ENCODE measurements at regions not wholly inside any gene's neighbourhood (a gene's known extent, or its start where the extent isn't known, plus 50 kb on each side); places are given as distances from the start of the nearest gene placed in this dataset.

DNA sequence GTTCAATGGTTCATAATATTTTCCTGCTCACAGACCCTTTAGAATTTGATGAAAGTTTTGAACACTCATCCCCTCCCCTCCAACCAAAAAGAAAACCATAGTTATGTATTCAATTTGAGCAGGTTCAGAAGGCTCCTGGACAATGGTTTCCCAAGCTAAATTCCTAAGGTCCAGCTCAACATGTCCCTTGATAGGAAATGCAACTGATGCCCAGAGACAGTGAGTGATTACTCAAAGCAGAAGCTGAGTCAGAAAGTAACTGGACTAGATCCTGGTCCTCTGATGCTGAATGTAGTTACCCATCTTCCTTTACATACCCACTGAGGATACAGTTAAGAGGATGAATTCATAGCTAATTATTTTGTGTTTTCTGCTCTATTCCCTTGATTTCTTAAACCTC lies 218.9 kb upstream of the NCKAP5 start:
- Mint-ChIP-seq H3K36me3 (no peaks in the 10 kb centered on the region), H3K9me3 (ENCODE audit: low read depth) (no peaks in the 10 kb centered on the region), H3K4me3 (no peak overlapping the region), H3K27me3 (peaks cover 8% of the 10 kb centered on the region), H3K4me1 (ENCODE audit: low read depth) (no peaks in the 10 kb centered on the region), H3K27ac (no peak overlapping the region)

DNA sequence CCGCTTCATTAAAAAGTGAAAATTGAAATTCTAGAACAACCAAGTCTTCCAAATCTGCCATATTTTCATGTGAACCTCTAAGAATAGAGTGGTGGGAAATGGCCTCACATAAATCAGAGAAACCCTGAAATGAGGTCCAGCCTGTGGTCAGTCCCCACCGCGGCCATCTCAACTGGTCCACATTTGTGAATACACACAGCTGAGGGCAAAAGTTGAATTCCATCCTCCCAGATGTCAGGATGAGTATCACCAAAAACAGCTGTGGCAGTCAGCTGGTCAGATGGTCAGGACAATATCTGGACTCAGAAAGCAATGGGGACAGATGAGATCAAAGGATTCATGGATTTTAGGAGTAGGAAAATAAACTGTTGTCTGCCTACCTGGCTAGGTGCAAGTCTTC lies 219.4 kb upstream of the NCKAP5 start:
- Mint-ChIP-seq H3K27ac (no peak overlapping the region), H3K4me1 (ENCODE audit: low read depth) (no peaks in the 10 kb centered on the region), H3K4me3 (no peak overlapping the region), H3K27me3 (peaks cover 5% of the 10 kb centered on the region), H3K9me3 (ENCODE audit: low read depth) (no peaks in the 10 kb centered on the region), H3K36me3 (no peaks in the 10 kb centered on the region)

DNA sequence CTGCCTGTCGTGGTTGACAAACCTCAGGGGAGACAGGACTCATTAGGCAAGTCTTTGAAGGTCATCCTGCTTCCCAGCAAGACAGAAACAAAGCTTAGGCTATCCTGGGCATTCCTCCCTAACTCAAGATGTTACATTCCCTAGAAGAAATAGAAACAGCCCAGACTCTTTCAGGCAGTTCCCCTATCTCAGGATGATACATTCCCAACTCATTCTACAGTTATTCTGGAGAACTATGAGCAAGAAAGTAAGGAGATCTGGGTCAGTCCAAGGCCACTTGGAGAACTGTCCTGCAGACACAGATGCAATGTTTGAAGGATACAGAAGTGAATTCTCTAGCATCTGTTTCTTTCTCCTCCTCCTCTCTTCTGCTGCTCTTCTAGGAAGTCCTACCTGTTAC lies 220.1 kb upstream of the NCKAP5 start:
- Mint-ChIP-seq H3K27ac (no peak overlapping the region), H3K27me3 (peaks cover 5% of the 10 kb centered on the region), H3K4me3 (no peak overlapping the region), H3K4me1 (ENCODE audit: low read depth) (no peaks in the 10 kb centered on the region), H3K36me3 (no peaks in the 10 kb centered on the region), H3K9me3 (ENCODE audit: low read depth) (peaks cover 4% of the 10 kb centered on the region)

DNA sequence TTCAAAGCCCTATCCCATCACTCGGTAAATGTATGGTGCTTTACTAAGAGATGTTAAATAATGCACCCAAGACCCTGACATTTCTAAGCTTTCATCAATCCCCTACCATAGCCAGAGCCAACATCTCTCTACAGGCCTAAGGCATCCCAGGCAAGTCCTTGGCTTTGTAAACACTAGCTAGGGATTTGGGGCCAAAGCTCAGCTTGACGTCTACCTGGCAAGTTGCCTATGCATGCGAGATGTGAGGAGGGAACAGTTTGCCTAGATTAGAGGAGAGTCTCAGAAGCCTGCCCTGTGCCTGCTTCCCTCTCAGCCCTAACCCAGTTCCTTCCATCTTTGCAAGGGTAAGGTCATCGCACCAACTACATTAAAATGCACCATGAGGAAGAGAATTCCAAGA lies 221.5 kb upstream of the NCKAP5 start:
- H3K27me3 Mint-ChIP-seq, result peaks cover 5% of the 10 kb centered on the region
- H3K36me3 Mint-ChIP-seq, result no peaks in the 10 kb centered on the region
- peaks cover 14% of the 10 kb centered on the region for H3K9me3 Mint-ChIP-seq (ENCODE audit: low read depth)
- H3K4me3 Mint-ChIP-seq, result no peak overlapping the region
- H3K4me1 Mint-ChIP-seq (ENCODE audit: low read depth), result no peaks in the 10 kb centered on the region
- H3K27ac Mint-ChIP-seq, result no peak overlapping the region

DNA sequence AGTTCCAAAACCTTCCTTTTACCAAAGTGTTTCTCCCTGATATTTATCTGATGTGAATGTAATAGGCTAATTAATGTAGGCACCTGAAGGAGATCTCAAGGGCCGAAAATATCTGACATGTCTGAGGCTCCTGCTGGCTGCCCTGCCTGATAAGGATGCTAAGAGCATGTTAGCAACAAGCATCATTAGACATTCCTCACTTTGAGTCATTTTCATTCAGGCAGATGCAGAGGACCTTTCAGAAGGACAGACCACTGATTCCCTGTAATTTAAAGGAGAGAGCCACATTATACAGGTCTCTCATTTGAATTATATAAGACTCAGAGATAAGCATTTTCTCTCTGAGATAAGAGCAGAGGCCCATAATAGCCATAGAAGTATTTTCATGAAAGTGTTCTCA lies 222.4 kb upstream of the NCKAP5 start:
- no peaks in the 10 kb centered on the region for H3K4me1 Mint-ChIP-seq (ENCODE audit: low read depth)
- peaks cover 5% of the 10 kb centered on the region for H3K27me3 Mint-ChIP-seq
- H3K4me3 Mint-ChIP-seq, result no peak overlapping the region
- H3K9me3 Mint-ChIP-seq (ENCODE audit: low read depth), result peaks cover 14% of the 10 kb centered on the region
- H3K27ac Mint-ChIP-seq, result no peak overlapping the region
- H3K36me3 Mint-ChIP-seq, result no peaks in the 10 kb centered on the region

DNA sequence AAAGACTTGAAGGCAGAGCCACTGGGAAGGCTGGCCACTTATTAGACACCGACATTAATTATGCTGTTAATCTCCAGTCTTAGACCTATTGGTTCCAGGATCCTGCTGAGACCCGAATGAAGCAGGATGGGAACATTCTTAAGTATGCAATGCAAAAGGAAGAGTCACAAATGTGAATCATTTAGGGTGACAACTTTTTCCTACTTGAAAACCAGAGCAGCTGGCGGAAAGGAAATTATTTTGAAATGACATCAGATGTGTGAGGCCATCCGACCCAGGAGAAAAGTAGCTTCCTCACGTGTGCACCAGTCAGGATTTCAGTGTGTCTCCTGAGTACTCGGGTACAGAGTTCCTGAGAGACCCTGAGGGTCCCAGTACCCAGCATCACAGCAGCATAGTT lies 222.9 kb upstream of the NCKAP5 start:
- H3K36me3 Mint-ChIP-seq, result no peaks in the 10 kb centered on the region
- H3K4me1 Mint-ChIP-seq (ENCODE audit: low read depth), result no peaks in the 10 kb centered on the region
- H3K27me3 Mint-ChIP-seq, result peaks cover 4% of the 10 kb centered on the region
- H3K4me3 Mint-ChIP-seq, result no peak overlapping the region
- H3K27ac Mint-ChIP-seq, result no peak overlapping the region
- peaks cover 14% of the 10 kb centered on the region for H3K9me3 Mint-ChIP-seq (ENCODE audit: low read depth)

DNA sequence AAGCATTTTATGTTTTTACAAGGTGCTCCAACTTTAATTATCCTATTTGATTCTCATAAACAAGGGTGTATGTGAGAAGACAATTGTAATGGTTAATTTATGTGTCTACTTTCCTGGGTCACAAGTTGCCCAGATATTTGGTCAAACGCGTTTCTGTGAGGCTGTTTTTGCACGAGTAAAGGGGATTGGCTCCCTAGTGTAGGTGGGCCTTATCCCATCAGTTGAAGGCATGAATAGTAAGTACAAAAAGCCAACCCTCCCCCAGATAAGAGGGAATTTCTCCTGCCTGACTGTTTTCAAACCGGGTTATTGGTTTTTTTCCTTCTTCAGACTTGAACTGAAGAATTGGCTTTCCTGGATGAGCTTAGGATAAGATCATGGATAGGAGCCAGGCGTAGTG lies 224.0 kb upstream of the NCKAP5 start:
- H3K27ac Mint-ChIP-seq, result no peak overlapping the region
- peaks cover 16% of the 10 kb centered on the region for H3K9me3 Mint-ChIP-seq (ENCODE audit: low read depth)
- no peaks in the 10 kb centered on the region for H3K36me3 Mint-ChIP-seq
- H3K4me1 Mint-ChIP-seq (ENCODE audit: low read depth), result no peaks in the 10 kb centered on the region
- H3K27me3 Mint-ChIP-seq, result peaks cover 4% of the 10 kb centered on the region
- H3K4me3 Mint-ChIP-seq, result no peak overlapping the region

DNA sequence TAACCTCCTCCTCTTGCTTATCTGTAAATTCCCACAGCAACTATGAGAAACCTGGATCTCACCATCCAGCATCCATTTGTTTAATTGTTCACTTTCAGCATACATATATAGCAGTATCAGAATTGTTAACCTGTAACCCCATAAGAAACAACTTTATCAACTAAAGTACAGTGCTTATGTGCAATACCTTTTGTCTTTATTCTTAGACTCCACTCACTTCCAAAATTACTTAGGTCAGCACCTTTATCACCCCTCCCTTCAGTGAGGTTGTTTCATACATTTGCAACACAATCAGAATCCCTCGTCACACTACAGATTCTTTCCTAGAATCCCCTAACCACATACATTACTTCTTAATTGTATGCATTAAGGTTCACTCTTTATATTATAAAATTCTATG lies 225.9 kb upstream of the NCKAP5 start:
- peaks cover 8% of the 10 kb centered on the region for H3K27me3 Mint-ChIP-seq

DNA sequence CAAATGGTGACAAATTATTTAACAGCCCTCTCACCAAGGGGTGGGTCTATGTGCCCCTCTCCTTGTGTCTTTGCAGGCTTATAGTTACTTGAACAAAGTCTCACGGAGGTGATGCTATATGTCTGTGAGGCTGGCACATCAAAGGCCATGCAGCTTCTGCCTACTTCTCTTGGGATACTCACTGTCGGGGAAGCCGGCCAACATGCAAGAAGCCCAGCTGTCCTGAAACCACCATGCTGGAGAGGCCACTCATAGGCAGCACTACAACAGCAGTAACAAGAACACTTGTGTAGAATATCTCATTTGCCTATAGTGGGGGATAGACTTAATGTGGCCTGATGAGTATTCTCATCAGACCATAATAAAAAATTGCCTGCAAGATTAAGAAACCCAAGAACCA lies 233.7 kb upstream of the NCKAP5 start:
- H3K4me3 Mint-ChIP-seq, result no peak overlapping the region
- H3K4me1 Mint-ChIP-seq (ENCODE audit: low read depth), result no peaks in the 10 kb centered on the region
- no peak overlapping the region for H3K27ac Mint-ChIP-seq
- H3K27me3 Mint-ChIP-seq, result peaks cover 22% of the 10 kb centered on the region
- H3K9me3 Mint-ChIP-seq (ENCODE audit: low read depth), result peaks cover 13% of the 10 kb centered on the region
- no peaks in the 10 kb centered on the region for H3K36me3 Mint-ChIP-seq

More for the DNA sequence above, 225.9 kb upstream of the NCKAP5 start:
- H3K36me3 Mint-ChIP-seq, result no peaks in the 10 kb centered on the region
- H3K4me3 Mint-ChIP-seq, result no peak overlapping the region
- H3K27ac Mint-ChIP-seq, result no peak overlapping the region
- no peaks in the 10 kb centered on the region for H3K4me1 Mint-ChIP-seq (ENCODE audit: low read depth)
- peaks cover 27% of the 10 kb centered on the region for H3K9me3 Mint-ChIP-seq (ENCODE audit: low read depth)

DNA sequence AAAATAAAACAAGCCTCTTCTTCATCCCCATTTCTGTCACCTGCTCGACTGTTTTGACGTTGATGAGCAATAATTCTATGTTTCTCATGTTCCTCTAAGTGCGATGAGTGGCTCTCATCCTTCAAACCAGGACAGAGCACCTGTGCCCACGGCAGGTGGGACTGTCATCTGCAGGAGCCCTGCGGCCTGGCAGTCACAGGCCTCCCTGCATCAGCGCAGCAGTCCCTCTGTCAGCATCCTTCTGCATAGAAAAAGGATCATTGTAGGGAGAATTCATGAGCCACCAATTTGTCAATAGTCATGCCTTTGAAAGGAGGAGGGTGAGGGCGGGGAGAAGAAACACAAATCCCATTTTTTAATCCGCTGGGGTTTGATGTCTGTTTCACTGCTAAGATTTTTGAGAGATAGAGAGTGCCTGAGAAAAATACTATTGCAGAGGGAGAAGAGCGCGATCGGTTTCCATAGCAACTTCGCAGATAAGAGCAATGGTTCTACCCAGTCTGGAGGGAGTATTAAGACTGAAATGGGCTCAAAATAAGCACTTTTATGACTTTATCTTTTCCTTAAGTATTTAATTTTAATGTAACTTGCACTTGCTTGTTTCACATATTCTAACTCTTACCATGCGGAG lies 234.3 kb upstream of the NCKAP5 start:
- peaks cover 9% of the 10 kb centered on the region for H3K9me3 Mint-ChIP-seq (ENCODE audit: low read depth)
- no peaks in the 10 kb centered on the region for H3K4me1 Mint-ChIP-seq (ENCODE audit: low read depth)
- H3K4me3 Mint-ChIP-seq, result no peak overlapping the region
- H3K27ac Mint-ChIP-seq, result no peak overlapping the region
- peaks cover 21% of the 10 kb centered on the region for H3K27me3 Mint-ChIP-seq
- no peaks in the 10 kb centered on the region for H3K36me3 Mint-ChIP-seq

DNA sequence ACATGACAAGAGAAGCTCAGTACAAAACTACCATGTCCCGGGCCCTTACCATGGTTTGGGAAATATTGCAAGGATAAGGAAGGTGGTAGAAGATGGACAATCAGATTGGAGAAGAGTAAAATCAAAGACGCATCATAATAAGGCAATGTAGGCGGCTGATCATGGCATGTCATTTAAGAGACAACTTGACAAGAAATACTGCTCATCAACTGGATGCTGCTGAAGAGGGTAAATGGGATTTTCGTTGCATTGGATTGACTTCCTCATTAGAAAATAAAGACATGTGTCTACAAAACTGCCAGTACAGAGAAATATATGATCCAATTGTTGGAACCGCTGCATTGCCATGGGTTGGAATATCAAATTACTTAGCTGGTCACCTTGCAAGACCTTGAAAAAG lies 238.3 kb upstream of the NCKAP5 start:
- no peaks in the 10 kb centered on the region for H3K4me1 Mint-ChIP-seq (ENCODE audit: low read depth)
- H3K27ac Mint-ChIP-seq, result no peak overlapping the region
- peaks cover 9% of the 10 kb centered on the region for H3K27me3 Mint-ChIP-seq
- no peaks in the 10 kb centered on the region for H3K36me3 Mint-ChIP-seq
- H3K9me3 Mint-ChIP-seq (ENCODE audit: low read depth), result peaks cover 7% of the 10 kb centered on the region
- no peak overlapping the region for H3K4me3 Mint-ChIP-seq

DNA sequence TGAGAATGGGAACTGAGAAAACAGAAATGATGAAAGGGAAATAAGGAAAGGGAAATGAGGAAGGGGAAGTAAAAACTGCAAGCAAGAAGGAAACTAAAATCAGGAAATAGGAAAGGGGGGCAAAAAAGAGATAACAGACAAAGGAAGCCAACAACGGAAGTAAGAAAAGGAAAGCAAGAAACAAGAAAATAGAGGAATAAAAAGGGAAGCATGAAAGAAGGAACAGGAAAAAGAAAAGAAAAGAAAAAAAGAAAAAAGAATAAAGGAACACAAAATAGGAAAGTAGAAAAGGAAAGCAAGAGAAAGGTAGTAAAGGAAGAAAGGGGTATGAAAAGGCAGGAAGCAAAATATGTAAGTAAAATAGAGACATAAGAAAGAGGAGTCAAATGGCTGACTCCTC lies 241.2 kb upstream of the NCKAP5 start:
- H3K4me3 Mint-ChIP-seq, result no peak overlapping the region
- no peaks in the 10 kb centered on the region for H3K4me1 Mint-ChIP-seq (ENCODE audit: low read depth)
- no peak overlapping the region for H3K27ac Mint-ChIP-seq
- H3K9me3 Mint-ChIP-seq (ENCODE audit: low read depth), result peaks cover 7% of the 10 kb centered on the region
- H3K36me3 Mint-ChIP-seq, result no peaks in the 10 kb centered on the region
- H3K27me3 Mint-ChIP-seq, result peaks cover 1% of the 10 kb centered on the region

DNA sequence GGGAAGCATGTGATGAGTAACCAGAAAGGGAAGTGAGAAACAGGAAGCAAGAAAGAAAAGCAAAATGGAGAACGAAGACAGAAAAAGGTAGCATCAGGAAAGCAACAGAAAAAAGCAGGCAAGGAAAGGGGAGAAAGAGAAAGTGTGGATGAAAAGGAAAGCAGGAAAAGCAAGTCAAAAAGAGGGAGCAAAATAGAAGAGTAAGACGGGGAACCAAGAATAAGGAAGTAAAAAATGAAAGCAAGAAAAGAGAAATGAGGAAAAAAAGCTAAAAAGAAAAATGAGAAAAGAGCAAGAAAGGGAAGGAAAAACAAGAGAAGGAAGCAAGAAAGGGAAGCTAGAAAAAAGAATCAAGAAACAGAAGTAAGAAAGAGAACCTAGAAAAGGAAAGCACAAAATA lies 242.3 kb upstream of the NCKAP5 start:
- no peaks in the 10 kb centered on the region for H3K4me1 Mint-ChIP-seq (ENCODE audit: low read depth)
- no peak overlapping the region for H3K27ac Mint-ChIP-seq
- H3K9me3 Mint-ChIP-seq (ENCODE audit: low read depth), result peaks cover 7% of the 10 kb centered on the region
- H3K36me3 Mint-ChIP-seq, result no peaks in the 10 kb centered on the region
- peaks cover 4% of the 10 kb centered on the region for H3K27me3 Mint-ChIP-seq
- no peak overlapping the region for H3K4me3 Mint-ChIP-seq

DNA sequence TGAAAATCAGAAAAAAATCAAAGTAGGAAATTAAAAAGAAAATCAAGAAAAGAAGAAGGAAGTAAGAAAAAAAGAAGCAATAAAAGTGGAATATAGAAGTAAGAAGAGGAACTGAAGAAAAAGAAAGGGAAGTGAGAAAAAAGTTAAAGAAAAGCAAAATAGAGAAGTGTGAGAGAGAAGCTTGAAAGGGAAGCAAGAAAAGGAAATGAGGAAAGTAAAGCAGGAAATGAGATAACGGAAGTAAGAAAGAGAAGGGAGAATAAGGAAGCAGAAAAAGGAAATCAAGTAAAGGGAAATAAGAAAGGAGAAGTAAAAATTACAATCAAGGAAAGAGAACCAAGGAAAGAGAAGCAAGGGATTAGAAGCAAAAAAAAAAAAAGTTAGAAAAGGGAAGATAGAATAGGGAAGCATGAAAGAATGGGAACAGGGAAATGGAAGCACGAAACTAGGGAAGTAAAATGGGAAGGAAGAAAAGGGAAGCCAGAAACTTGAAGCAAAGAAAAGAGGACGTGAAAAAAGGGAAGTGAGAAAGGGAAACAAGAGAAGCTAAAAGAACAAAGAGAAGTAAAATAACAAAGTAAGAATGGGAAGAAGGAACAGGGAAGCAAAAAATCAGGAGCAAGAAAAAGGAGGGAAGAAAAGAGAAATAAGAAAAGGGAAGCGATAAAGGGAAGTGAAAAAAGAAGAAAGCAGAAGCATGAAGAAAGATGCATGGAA lies 243.3 kb upstream of the NCKAP5 start:
- H3K36me3 Mint-ChIP-seq, result no peaks in the 10 kb centered on the region
- peaks cover 7% of the 10 kb centered on the region for H3K9me3 Mint-ChIP-seq (ENCODE audit: low read depth)
- H3K27ac Mint-ChIP-seq, result no peak overlapping the region
- no peaks in the 10 kb centered on the region for H3K4me1 Mint-ChIP-seq (ENCODE audit: low read depth)
- H3K4me3 Mint-ChIP-seq, result no peak overlapping the region
- H3K27me3 Mint-ChIP-seq, result peaks cover 4% of the 10 kb centered on the region

DNA sequence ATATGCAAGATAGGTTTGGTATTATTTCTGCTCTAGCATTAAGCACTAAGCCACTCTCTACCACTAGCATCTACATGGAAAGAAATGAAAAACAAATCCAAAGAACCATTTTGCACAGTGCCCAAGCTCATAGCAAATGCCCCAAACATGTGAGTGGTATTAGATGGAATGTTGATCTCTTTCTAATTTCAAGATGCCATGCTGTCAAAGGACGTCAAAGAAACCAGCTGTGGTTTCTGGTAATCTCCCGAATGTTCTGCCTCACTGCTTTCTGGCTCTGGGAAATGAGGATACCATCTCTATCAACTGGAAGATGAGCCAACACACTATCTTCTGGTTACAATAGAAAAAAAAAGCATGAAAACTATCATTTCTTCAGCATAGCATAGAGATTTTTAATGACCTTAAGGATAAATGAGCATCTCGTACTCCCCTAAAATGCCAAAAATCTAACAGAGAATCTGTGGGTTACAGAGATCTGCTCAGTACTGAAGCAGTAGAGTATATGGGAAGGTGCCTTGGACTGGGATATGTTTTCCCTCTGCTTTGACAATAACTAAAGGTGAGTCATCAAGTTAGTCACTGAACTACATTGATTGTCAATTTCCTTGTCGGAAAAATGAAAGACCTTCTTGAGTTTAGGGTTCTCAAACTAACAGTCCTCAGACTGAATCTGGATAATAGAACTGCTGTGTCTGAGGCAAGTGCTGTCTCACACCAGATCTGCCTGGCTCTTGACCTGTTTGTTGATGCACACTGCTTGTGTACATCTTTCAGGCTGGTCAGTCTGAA lies 244.8 kb upstream of the NCKAP5 start:
- peaks cover 7% of the 10 kb centered on the region for H3K9me3 Mint-ChIP-seq (ENCODE audit: low read depth)
- H3K4me3 Mint-ChIP-seq, result no peak overlapping the region
- peaks cover 4% of the 10 kb centered on the region for H3K27me3 Mint-ChIP-seq
- no peaks in the 10 kb centered on the region for H3K36me3 Mint-ChIP-seq
- no peaks in the 10 kb centered on the region for H3K4me1 Mint-ChIP-seq (ENCODE audit: low read depth)
- no peak overlapping the region for H3K27ac Mint-ChIP-seq
